HEK293 (cell line): ENCODE measurements at regions not wholly inside any gene's neighbourhood (a gene's known extent, or its start where the extent isn't known, plus 50 kb on each side); places are given as distances from the start of the nearest gene placed in this dataset.

Source experiments
- CTCF ChIP-seq: fragments of 450-650 bp; formaldehyde crosslinking; IDR thresholded peaks from 2 replicates; pipeline ENCODE4 v1.5.1; 2016; ENCODE audit warnings: missing biosample characterization, missing genetic modification characterization
- GLIS1 ChIP-seq: fragments of 450-650 bp; formaldehyde crosslinking; IDR thresholded peaks from 2 replicates; pipeline ENCODE4 v1.5.1; 2016; ENCODE audit warnings: missing biosample characterization, missing genetic modification characterization
- KLF1 ChIP-seq: fragments of 450-650 bp; formaldehyde crosslinking; IDR thresholded peaks from 2 replicates; pipeline ENCODE4 v1.5.1; 2016; ENCODE audit warnings: missing biosample characterization, missing genetic modification characterization
- MEIS1 ChIP-seq: sonication (generic); formaldehyde crosslinking; IDR thresholded peaks from 2 replicates; pipeline ENCODE4 v1.8.1; 2022; ENCODE audit warnings: missing genetic modification reagents, mild to moderate bottlenecking, borderline replicate concordance
- MYNN ChIP-seq: fragments of 450-650 bp; formaldehyde crosslinking; IDR thresholded peaks from 2 replicates; pipeline ENCODE4 v1.5.1; 2016; ENCODE audit warnings: missing biosample characterization, missing genetic modification characterization, borderline replicate concordance
- OSR2 ChIP-seq: fragments of 450-650 bp; formaldehyde crosslinking; IDR thresholded peaks from 2 replicates; pipeline ENCODE4 v1.5.1; 2016; ENCODE audit warnings: missing biosample characterization, missing genetic modification characterization
- PRDM4 ChIP-seq: fragments of 450-650 bp; formaldehyde crosslinking; IDR thresholded peaks from 2 replicates; pipeline ENCODE4 v1.5.1; 2017; ENCODE audit warnings: missing biosample characterization, missing genetic modification characterization
- SALL2 ChIP-seq: fragments of 450-650 bp; formaldehyde crosslinking; IDR thresholded peaks from 2 replicates; pipeline ENCODE4 v1.5.0; 2017; ENCODE audit warnings: missing biosample characterization, mild to moderate bottlenecking, missing genetic modification characterization, borderline replicate concordance
- SP2 ChIP-seq: fragments of 450-650 bp; formaldehyde crosslinking; IDR thresholded peaks from 2 replicates; pipeline ENCODE4 v1.5.1; 2016; ENCODE audit warnings: missing biosample characterization, missing genetic modification characterization
- TRIM28 ChIP-seq: IDR thresholded peaks from 2 replicates; pipeline ENCODE4 v1.6.1; 2011; ENCODE audit warnings: low read length, control low read depth, borderline replicate concordance
- TSHZ1 ChIP-seq: fragments of 450-650 bp; formaldehyde crosslinking; IDR thresholded peaks from 2 replicates; pipeline ENCODE4 v1.5.1; 2016; ENCODE audit warnings: missing biosample characterization, missing genetic modification characterization, borderline replicate concordance
- ZFP69B ChIP-seq: fragments of 450-650 bp; formaldehyde crosslinking; IDR thresholded peaks from 2 replicates; pipeline ENCODE4 v1.5.1; 2016; ENCODE audit warnings: missing biosample characterization, missing genetic modification characterization
- ZIC2 ChIP-seq: fragments of 450-650 bp; formaldehyde crosslinking; IDR thresholded peaks from 2 replicates; pipeline ENCODE4 v1.5.1; 2016; ENCODE audit warnings: missing biosample characterization, missing genetic modification characterization
- ZNF10 ChIP-seq: fragments of 450-650 bp; formaldehyde crosslinking; IDR thresholded peaks from 2 replicates; pipeline ENCODE4 v1.5.1; 2017; ENCODE audit warnings: missing biosample characterization, missing genetic modification characterization
- ZNF157 ChIP-seq: fragments of 450-650 bp; formaldehyde crosslinking; IDR thresholded peaks from 2 replicates; pipeline ENCODE4 v1.5.1; 2016; ENCODE audit warnings: missing biosample characterization, missing genetic modification characterization
- ZNF223 ChIP-seq: fragments of 450-650 bp; formaldehyde crosslinking; IDR thresholded peaks from 2 replicates; pipeline ENCODE4 v1.5.1; 2016; ENCODE audit warnings: missing biosample characterization, missing genetic modification characterization
- ZNF239 ChIP-seq: fragments of 450-650 bp; formaldehyde crosslinking; IDR thresholded peaks from 2 replicates; pipeline ENCODE4 v1.5.1; 2016; ENCODE audit warnings: missing biosample characterization, missing genetic modification characterization
- ZNF280D ChIP-seq: fragments of 450-650 bp; formaldehyde crosslinking; IDR thresholded peaks from 2 replicates; pipeline ENCODE4 v1.5.1; 2016; ENCODE audit warnings: missing biosample characterization, missing genetic modification characterization
- ZNF423 ChIP-seq: fragments of 450-650 bp; formaldehyde crosslinking; IDR thresholded peaks from 2 replicates; pipeline ENCODE4 v1.5.1; 2016; ENCODE audit warnings: missing biosample characterization, missing genetic modification characterization
- ZNF549 ChIP-seq: fragments of 450-650 bp; IDR thresholded peaks from 2 replicates; pipeline ENCODE4 v1.5.1; 2018; ENCODE audit warnings: missing biosample characterization, missing genetic modification characterization, mild to moderate bottlenecking, inconsistent platforms, moderate library complexity
- ZNF658 ChIP-seq: fragments of 450-650 bp; formaldehyde crosslinking; IDR thresholded peaks from 2 replicates; pipeline ENCODE4; 2016; ENCODE audit warnings: missing biosample characterization, missing genetic modification characterization
- ZNF692 ChIP-seq: fragments of 450-650 bp; formaldehyde crosslinking; IDR thresholded peaks from 2 replicates; pipeline ENCODE4 v1.5.1; 2016; ENCODE audit warnings: missing biosample characterization, missing genetic modification characterization
- ZNF843 ChIP-seq: fragments of 450-650 bp; formaldehyde crosslinking; IDR thresholded peaks from 2 replicates; pipeline ENCODE4 v1.5.1; 2016; ENCODE audit warnings: missing biosample characterization, missing genetic modification characterization
- ZSCAN16 ChIP-seq: fragments of 450-650 bp; formaldehyde crosslinking; IDR thresholded peaks from 2 replicates; pipeline ENCODE4 v1.5.1; 2016; ENCODE audit warnings: missing biosample characterization, missing genetic modification characterization
- ZSCAN30 ChIP-seq: fragments of 450-650 bp; IDR thresholded peaks from 2 replicates; pipeline ENCODE4 v1.5.1; 2018; ENCODE audit warnings: missing biosample characterization, mild to moderate bottlenecking, missing genetic modification characterization, moderate library complexity
- TF ChIP-seq, protein P1 (sequence below): fragments of 450-650 bp; formaldehyde crosslinking; IDR thresholded peaks from 2 replicates; pipeline ENCODE4 v1.5.1; 2016; ENCODE audit warnings: missing biosample characterization, missing genetic modification characterization
- TF ChIP-seq, protein P2 (sequence below): fragments of 450-650 bp; formaldehyde crosslinking; IDR thresholded peaks from 2 replicates; pipeline ENCODE4 v1.5.1; 2016; ENCODE audit warnings: missing biosample characterization, missing genetic modification characterization

GRCh38 chr15:95556866-95557225 lies 773.7 kb upstream of the NR2F2 start (continued):
- TF ChIP-seq ZNF280D (tag by site-specific recombination): no peak
- no peak for TF ChIP-seq ZNF157
- no peak for TF ChIP-seq ZNF658
- TF ChIP-seq PRDM4: peak; percentile 87
- TF ChIP-seq ZSCAN16: peak; percentile 97
- TF ChIP-seq KLF1: peak; percentile 55; the same call in 1 of the 2 replicates
- no peak for TF ChIP-seq ZNF239 (tag by site-specific recombination)
- no peak for TF ChIP-seq ZNF223 (tag by site-specific recombination)
- TF ChIP-seq, protein P1, sequence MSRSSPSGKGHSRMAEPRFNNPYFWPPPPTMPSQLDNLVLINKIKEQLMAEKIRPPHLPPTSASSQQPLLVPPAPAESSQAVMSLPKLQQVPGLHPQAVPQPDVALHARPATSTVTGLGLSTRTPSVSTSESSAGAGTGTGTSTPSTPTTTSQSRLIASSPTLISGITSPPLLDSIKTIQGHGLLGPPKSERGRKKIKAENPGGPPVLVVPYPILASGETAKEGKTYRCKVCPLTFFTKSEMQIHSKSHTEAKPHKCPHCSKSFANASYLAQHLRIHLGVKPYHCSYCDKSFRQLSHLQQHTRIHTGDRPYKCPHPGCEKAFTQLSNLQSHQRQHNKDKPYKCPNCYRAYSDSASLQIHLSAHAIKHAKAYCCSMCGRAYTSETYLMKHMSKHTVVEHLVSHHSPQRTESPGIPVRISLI (tag by site-specific recombination): no peak
- TF ChIP-seq ZIC2 (tag by site-specific recombination): peak; percentile 94
- no peak for TF ChIP-seq ZFP69B (tag by site-specific recombination)
- no peak for TF ChIP-seq MEIS1 (CRISPR knock-in tag)
- no peak for TF ChIP-seq CTCF (tag by site-specific recombination)
- peak; percentile 80 for TF ChIP-seq TSHZ1
- TF ChIP-seq MYNN (tag by site-specific recombination): no peak
- TF ChIP-seq SALL2 (tag by site-specific recombination): no peak
- TF ChIP-seq ZNF843 (tag by site-specific recombination): peak; percentile 99
- no peak for TF ChIP-seq ZNF549 (tag by site-specific recombination)
- peak; percentile 82 for TF ChIP-seq OSR2 (tag by site-specific recombination)
- peak; percentile 91 for TF ChIP-seq ZNF423 (tag by site-specific recombination)
- TF ChIP-seq SP2 (tag by site-specific recombination): no peak
- TF ChIP-seq TRIM28: peak; percentile 4; the same call in 1 of the 2 replicates
- TF ChIP-seq GLIS1 (tag by site-specific recombination): peak; percentile 98
- TF ChIP-seq ZSCAN30: peak; percentile 96; the same call in 1 of the 2 replicates
- TF ChIP-seq ZNF692 (tag by site-specific recombination): peak; percentile 42; the same call in 1 of the 2 replicates
- no peak for TF ChIP-seq ZNF10
- TF ChIP-seq, protein P2, sequence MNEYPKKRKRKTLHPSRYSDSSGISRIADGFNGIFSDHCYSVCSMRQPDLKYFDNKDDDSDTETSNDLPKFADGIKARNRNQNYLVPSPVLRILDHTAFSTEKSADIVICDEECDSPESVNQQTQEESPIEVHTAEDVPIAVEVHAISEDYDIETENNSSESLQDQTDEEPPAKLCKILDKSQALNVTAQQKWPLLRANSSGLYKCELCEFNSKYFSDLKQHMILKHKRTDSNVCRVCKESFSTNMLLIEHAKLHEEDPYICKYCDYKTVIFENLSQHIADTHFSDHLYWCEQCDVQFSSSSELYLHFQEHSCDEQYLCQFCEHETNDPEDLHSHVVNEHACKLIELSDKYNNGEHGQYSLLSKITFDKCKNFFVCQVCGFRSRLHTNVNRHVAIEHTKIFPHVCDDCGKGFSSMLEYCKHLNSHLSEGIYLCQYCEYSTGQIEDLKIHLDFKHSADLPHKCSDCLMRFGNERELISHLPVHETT (tag by site-specific recombination): peak; percentile 69
